NCI-H774 (cell line): ENCODE measurements at regions not wholly inside any gene's neighbourhood (a gene's known extent, or its start where the extent isn't known, plus 50 kb on each side); places are given as distances from the start of the nearest gene placed in this dataset.

Experiments
- DNase-seq: peaks from one replicate; lab custom pipeline; 2025; lab: John Stamatoyannopoulos, UW

- no peak for DNase-seq
These were observed 116.6 kb upstream of the PLXNC1 start for GRCh38 chr12:94031763-94032162.

- DNase-seq: no peak
These were observed 116.0 kb upstream of the PLXNC1 start for GRCh38 chr12:94032368-94032767.

- no peak for DNase-seq
These were observed 115.3 kb upstream of the PLXNC1 start for GRCh38 chr12:94033101-94033500.

GRCh38 chr12:94033784-94034183 is 114.6 kb upstream of the PLXNC1 start:
- no peak for DNase-seq

GRCh38 chr12:94037444-94037843 is 110.9 kb upstream of the PLXNC1 start:
- DNase-seq: no peak

- no peak for DNase-seq
These were observed 109.8 kb upstream of the PLXNC1 start for GRCh38 chr12:94038605-94039004.

- DNase-seq: no peak
These were observed 109.1 kb upstream of the PLXNC1 start for GRCh38 chr12:94039199-94039840.

- DNase-seq: no peak
These were observed 108.5 kb upstream of the PLXNC1 start for GRCh38 chr12:94039914-94040313.

- no peak for DNase-seq
These were observed 106.5 kb upstream of the PLXNC1 start for GRCh38 chr12:94041850-94042249.

GRCh38 chr12:94042321-94042720 is 106.1 kb upstream of the PLXNC1 start:
- DNase-seq: no peak

- DNase-seq: no peak
These were observed 101.6 kb upstream of the PLXNC1 start for GRCh38 chr12:94046626-94047410.

- no peak for DNase-seq
These were observed 100.4 kb upstream of the PLXNC1 start for GRCh38 chr12:94047781-94048567.

- DNase-seq: no peak
These were observed 99.6 kb upstream of the PLXNC1 start for GRCh38 chr12:94048757-94049156.

GRCh38 chr12:94049718-94050117 is 98.7 kb upstream of the PLXNC1 start:
- no peak for DNase-seq

GRCh38 chr12:94053676-94054075 is 94.7 kb upstream of the PLXNC1 start:
- no peak for DNase-seq

GRCh38 chr12:94055528-94055927 is 92.8 kb upstream of the PLXNC1 start:
- DNase-seq: no peak

GRCh38 chr12:94056419-94057158 is 91.8 kb upstream of the PLXNC1 start:
- no peak for DNase-seq

- DNase-seq: no peak
These were observed 90.9 kb upstream of the PLXNC1 start for GRCh38 chr12:94057262-94058151.

- DNase-seq: no peak
These were observed 88.7 kb upstream of the PLXNC1 start for GRCh38 chr12:94059394-94060368.

GRCh38 chr12:94062194-94062593 is 86.2 kb upstream of the PLXNC1 start:
- no peak for DNase-seq
